ENCODE measurements at regions not wholly inside any gene's neighbourhood (a gene's known extent, or its start where the extent isn't known, plus 50 kb on each side); places are given as distances from the start of the nearest gene placed in this dataset.

- Mint-ChIP-seq H3K27ac (no peak overlapping the region), H3K4me1 (peaks cover 3% of the 10 kb centered on the region), H3K4me3 (no peak overlapping the region), H3K9me3 (no peaks in the 10 kb centered on the region), H3K36me3 (no peaks in the 10 kb centered on the region), H3K27me3 (peaks cover 44% of the 10 kb centered on the region)
- DNase-seq (ENCODE audit: low spot score in 2 of 2) (no peak), ATAC-seq (ENCODE audit: low read depth) (no peak)
Observed at GRCh38 chr17:36816214-36816906, 120.9 kb upstream of the LHX1 start.

- no peak for DNase-seq (ENCODE audit: low spot score in 2 of 2)
- Mint-ChIP-seq H3K4me1 (peaks cover 3% of the 10 kb centered on the region), H3K27me3 (peaks cover 39% of the 10 kb centered on the region), H3K9me3 (no peaks in the 10 kb centered on the region), H3K27ac (no peak overlapping the region), H3K4me3 (no peak overlapping the region), H3K36me3 (no peaks in the 10 kb centered on the region)
- no peak for ATAC-seq (ENCODE audit: low read depth)
Observed at GRCh38 chr17:36816907-36817288, 120.4 kb upstream of the LHX1 start.

DNA sequence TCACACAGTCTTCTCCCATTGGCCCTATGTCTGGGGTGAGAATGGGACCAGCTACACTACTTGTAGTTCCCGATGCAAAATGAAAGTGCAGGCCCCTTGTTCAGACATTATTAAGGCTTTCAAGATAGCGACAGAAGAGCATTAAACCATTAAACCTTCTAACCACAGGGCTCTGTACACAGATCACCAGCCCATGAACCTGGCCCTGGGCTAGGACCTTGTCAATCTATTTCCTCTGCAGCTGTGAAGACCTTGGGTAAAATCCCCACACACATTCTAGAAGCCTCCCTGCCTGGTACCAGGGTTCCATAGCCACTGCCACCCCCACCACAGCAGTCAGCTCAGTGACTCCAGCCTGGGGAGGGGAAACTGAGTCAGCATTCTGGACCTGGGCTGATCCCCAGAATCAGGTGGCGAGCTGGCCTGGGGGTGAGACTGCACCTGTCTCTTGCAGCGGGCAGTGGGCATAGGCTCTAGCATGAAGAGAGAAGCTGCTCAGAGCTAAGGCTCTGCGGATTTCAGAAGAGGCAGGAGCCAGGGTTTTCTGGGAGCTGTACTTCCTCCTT lies 119.7 kb upstream of the LHX1 start:
- Mint-ChIP-seq H3K36me3 (no peaks in the 10 kb centered on the region), H3K27me3 (peaks cover 35% of the 10 kb centered on the region), H3K4me1 (peaks cover 3% of the 10 kb centered on the region), H3K9me3 (no peaks in the 10 kb centered on the region), H3K4me3 (no peak overlapping the region), H3K27ac (no peak overlapping the region)
- DNase-seq (ENCODE audit: low spot score in 2 of 2) (no peak), ATAC-seq (ENCODE audit: low read depth) (no peak)

DNA sequence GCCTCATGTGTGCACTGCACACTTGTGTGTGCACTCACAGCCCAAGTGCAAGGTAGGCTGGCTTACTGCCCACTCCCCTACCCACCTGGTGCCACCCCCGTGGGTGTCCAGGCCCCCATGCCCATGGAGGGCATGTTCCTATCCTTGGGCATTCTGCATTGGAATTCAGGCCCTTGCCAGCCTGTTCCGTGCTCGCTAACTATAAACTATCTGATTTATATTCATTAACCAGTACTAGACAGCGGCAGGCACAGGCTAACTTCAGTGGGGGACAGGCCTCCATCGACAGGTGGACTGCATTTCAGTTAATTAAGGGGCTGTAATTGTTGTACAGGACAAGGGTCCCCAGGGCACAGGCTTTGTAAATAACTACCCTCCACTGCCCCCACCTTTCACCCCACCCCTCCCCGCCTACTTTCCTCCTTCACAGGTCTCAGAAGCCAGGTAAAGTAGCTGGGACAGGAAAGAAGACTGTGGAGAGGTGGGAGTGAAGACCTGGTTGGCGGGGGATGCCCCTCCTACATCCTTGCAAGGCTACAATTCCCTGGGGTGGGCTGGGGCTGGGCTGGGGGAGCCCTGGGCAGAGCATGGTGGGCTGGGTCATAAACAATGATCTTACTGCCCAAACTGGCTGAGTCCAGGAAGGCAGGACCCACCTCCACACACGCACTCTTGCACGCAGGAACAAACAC lies 119.0 kb upstream of the LHX1 start:
- Mint-ChIP-seq H3K4me3 (no peak overlapping the region), H3K4me1 (peaks cover 3% of the 10 kb centered on the region), H3K36me3 (no peaks in the 10 kb centered on the region), H3K27ac (no peak overlapping the region), H3K9me3 (no peaks in the 10 kb centered on the region), H3K27me3 (peaks cover 32% of the 10 kb centered on the region)
- ATAC-seq (ENCODE audit: low read depth) (no peak), DNase-seq (ENCODE audit: low spot score in 2 of 2) (no peak)

- H3K4me3 Mint-ChIP-seq = no peak overlapping the region
- H3K4me1 Mint-ChIP-seq = no peaks in the 10 kb centered on the region
- peaks cover 25% of the 10 kb centered on the region for H3K27me3 Mint-ChIP-seq
- ATAC-seq (ENCODE audit: low read depth) (no peak), DNase-seq (ENCODE audit: low spot score in 2 of 2) (no peak)
- no peaks in the 10 kb centered on the region for H3K36me3 Mint-ChIP-seq
- no peak overlapping the region for H3K27ac Mint-ChIP-seq
- no peaks in the 10 kb centered on the region for H3K9me3 Mint-ChIP-seq
Observed at GRCh38 chr17:36823850-36824677, 113.2 kb upstream of the LHX1 start.

- no peak overlapping the region for H3K27ac Mint-ChIP-seq
- H3K36me3 Mint-ChIP-seq = no peaks in the 10 kb centered on the region
- no peaks in the 10 kb centered on the region for H3K9me3 Mint-ChIP-seq
- no peaks in the 10 kb centered on the region for H3K4me1 Mint-ChIP-seq
- DNase-seq (ENCODE audit: low spot score in 2 of 2) = no peak
- H3K4me3 Mint-ChIP-seq = no peak overlapping the region
- H3K27me3 Mint-ChIP-seq = peaks cover 26% of the 10 kb centered on the region
- no peak for ATAC-seq (ENCODE audit: low read depth)
Observed at GRCh38 chr17:36824678-36825101, 112.6 kb upstream of the LHX1 start.

- no peak for ATAC-seq (ENCODE audit: low read depth)
- Mint-ChIP-seq H3K9me3 (no peaks in the 10 kb centered on the region), H3K27ac (no peak overlapping the region), H3K27me3 (peaks cover 26% of the 10 kb centered on the region), H3K36me3 (no peaks in the 10 kb centered on the region), H3K4me3 (no peak overlapping the region), H3K4me1 (no peaks in the 10 kb centered on the region)
- no peak for DNase-seq (ENCODE audit: low spot score in 2 of 2)
Observed at GRCh38 chr17:36825113-36825512, 112.2 kb upstream of the LHX1 start.

DNA sequence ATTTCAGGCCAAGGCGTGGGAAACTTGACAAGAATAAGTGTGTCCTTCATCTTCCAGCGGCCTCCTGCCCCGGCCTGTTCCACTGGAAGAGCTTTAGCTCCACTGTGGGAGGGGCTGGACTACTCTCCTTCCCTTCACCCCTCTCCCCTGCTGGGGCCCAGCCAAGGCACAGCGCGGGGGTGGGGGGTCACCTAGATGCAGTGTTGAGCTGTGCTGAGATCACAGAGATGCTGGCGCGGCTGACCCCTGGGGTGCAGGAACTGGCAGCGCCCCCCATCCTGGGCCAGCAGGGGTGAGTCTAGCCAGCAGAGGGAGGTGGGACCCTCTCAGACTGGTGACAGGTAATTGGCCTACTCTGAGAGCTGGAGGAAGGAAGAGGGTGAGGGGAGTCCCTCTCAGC lies 111.8 kb upstream of the LHX1 start:
- Mint-ChIP-seq H3K36me3 (no peaks in the 10 kb centered on the region), H3K4me1 (no peaks in the 10 kb centered on the region), H3K4me3 (no peak overlapping the region), H3K9me3 (no peaks in the 10 kb centered on the region), H3K27ac (no peak overlapping the region), H3K27me3 (peaks cover 26% of the 10 kb centered on the region)
- ATAC-seq (ENCODE audit: low read depth) (no peak), DNase-seq (ENCODE audit: low spot score in 2 of 2) (no peak)

DNA sequence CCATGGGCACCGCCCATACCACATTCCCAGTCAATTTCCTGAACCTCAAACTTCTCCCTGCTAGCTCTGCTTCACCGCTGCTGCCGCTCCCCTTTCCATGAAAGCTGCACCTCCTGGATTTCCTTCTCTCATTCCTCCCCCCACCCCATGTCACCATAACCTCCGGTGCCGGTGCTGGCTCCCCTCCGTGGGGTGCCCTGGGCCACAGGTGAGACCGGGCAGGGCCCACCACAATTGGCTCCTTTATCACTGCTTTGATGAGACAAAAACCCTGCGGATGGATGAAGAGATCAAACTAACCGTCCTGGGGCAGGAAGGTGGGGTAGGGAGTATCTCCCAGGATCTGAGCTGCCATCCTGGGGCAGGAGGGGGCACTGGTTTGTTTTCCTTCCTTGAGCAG lies 111.3 kb upstream of the LHX1 start:
- Mint-ChIP-seq H3K4me1 (no peaks in the 10 kb centered on the region), H3K27me3 (peaks cover 24% of the 10 kb centered on the region), H3K9me3 (no peaks in the 10 kb centered on the region), H3K36me3 (no peaks in the 10 kb centered on the region), H3K27ac (no peak overlapping the region), H3K4me3 (no peak overlapping the region)
- DNase-seq (ENCODE audit: low spot score in 2 of 2) (no peak), ATAC-seq (ENCODE audit: low read depth) (no peak)

- H3K36me3 Mint-ChIP-seq = no peaks in the 10 kb centered on the region
Observed at GRCh38 chr17:36827081-36827480, 110.2 kb upstream of the LHX1 start.

GRCh38 chr17:36829676-36830075 lies 107.6 kb upstream of the LHX1 start:
- no peak overlapping the region for H3K4me3 Mint-ChIP-seq
- H3K36me3 Mint-ChIP-seq = no peaks in the 10 kb centered on the region
- H3K4me1 Mint-ChIP-seq = no peaks in the 10 kb centered on the region
- H3K9me3 Mint-ChIP-seq = no peaks in the 10 kb centered on the region
- peaks cover 17% of the 10 kb centered on the region for H3K27me3 Mint-ChIP-seq
- no peak overlapping the region for H3K27ac Mint-ChIP-seq
- DNase-seq (ENCODE audit: low spot score in 2 of 2) (no peak), ATAC-seq (ENCODE audit: low read depth) (no peak)

More at GRCh38 chr17:36827081-36827480, 110.2 kb upstream of the LHX1 start:
- H3K4me1 Mint-ChIP-seq = no peaks in the 10 kb centered on the region
- H3K27ac Mint-ChIP-seq = no peak overlapping the region
- DNase-seq (ENCODE audit: low spot score in 2 of 2) (no peak), ATAC-seq (ENCODE audit: low read depth) (no peak)
- peaks cover 21% of the 10 kb centered on the region for H3K27me3 Mint-ChIP-seq
- H3K9me3 Mint-ChIP-seq = no peaks in the 10 kb centered on the region
- H3K4me3 Mint-ChIP-seq = no peak overlapping the region

DNA sequence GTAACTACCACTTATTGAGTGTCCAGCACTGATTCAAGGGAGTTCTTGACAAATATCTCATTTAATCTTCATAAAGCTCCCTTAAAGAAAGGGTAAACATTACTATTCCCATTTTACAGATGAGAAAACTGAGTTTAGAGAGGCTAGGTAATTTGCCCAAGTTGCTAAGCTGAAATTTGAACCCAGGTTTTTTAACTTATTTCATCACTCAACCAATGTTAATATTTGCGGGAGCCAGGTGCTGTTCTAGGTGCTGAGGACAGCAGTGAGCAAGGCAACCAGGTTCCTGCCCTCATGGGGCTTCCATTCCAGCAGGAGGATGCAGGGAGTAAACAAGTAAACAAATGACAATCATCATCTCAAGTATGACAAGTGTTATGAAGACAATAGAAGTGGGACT lies 104.0 kb upstream of the LHX1 start:
- H3K9me3 Mint-ChIP-seq = peaks cover 2% of the 10 kb centered on the region
- H3K4me1 Mint-ChIP-seq = no peaks in the 10 kb centered on the region
- DNase-seq (ENCODE audit: low spot score in 2 of 2) (no peak), ATAC-seq (ENCODE audit: low read depth) (no peak)
- peaks cover 16% of the 10 kb centered on the region for H3K27me3 Mint-ChIP-seq
- H3K36me3 Mint-ChIP-seq = no peaks in the 10 kb centered on the region
- no peak overlapping the region for H3K4me3 Mint-ChIP-seq
- no peak overlapping the region for H3K27ac Mint-ChIP-seq

DNA sequence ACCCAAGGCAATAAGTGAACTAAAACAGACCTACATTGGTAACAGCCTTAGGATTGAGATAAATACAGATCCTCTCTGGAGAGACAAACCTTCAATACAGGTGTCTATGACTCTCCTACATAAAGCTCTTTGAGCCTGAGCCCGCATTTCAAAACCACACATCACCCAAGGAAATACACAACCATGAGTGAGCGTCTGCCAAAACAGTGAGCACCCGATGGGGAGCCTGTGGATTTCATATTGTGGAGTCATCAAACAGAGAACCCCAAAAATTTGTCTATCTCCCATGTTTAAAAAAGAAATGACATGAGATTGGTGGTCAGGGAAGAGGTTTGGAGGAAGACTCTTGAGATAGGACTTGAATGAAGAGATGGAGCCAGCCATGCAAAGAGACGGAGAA lies 102.2 kb upstream of the LHX1 start:
- Mint-ChIP-seq H3K4me3 (no peak overlapping the region), H3K27ac (no peak overlapping the region), H3K27me3 (peaks cover 11% of the 10 kb centered on the region)

More for the DNA sequence above, 102.2 kb upstream of the LHX1 start:
- DNase-seq (ENCODE audit: low spot score in 2 of 2) (no peak), ATAC-seq (ENCODE audit: low read depth) (no peak)
- Mint-ChIP-seq H3K4me1 (no peaks in the 10 kb centered on the region), H3K36me3 (no peaks in the 10 kb centered on the region), H3K9me3 (peaks cover 2% of the 10 kb centered on the region)

All from memory B cell (primary cell).